SK-N-SH (cell line): ENCODE measurements at regions not wholly inside any gene's neighbourhood (a gene's known extent, or its start where the extent isn't known, plus 50 kb on each side); places are given as distances from the start of the nearest gene placed in this dataset.

ENCODE experiments used
- CTCF ChIA-PET: fragments of 300-600, 350-600 bp; formaldehyde crosslinking; extraction: SDS; loops from one replicate; lab custom pipeline; 2021; lab: Yijun Ruan, JAX
- POLR2A ChIA-PET: fragments of 350-600 bp; sonication (Branson Sonifier 250); formaldehyde crosslinking; extraction: SDS; loops from one replicate; lab custom pipeline; 2020; ENCODE audit warnings: antibody characterized with exemption, inconsistent platforms; lab: Yijun Ruan, JAX
- DNase-seq: peaks from one replicate; pipeline ENCODE4 v3.0.0; 2012
- H2AFZ ChIP-seq: fragments of 200-600 bp; sonication (generic); 2 replicates; pipeline ENCODE4 v1.8.1; 2016; ENCODE audit warnings: antibody characterized with exemption, mild to moderate bottlenecking, low read depth
- H3F3A ChIP-seq: fragments of 200-600 bp; sonication (generic); replicated peaks from 2 replicates; pipeline ENCODE3; 2016; ENCODE audit warnings: antibody characterized with exemption, mild to moderate bottlenecking; ENCODE audit not compliant: insufficient read depth
- H3K27ac ChIP-seq, 2 experiments: fragments of 200-500 bp in 1 of 2; fragments of 200-600 bp in 1 of 2; sonication (Bioruptor generic) in 1 of 2; sonication (generic), shearing (Covaris generic) in 1 of 2; 2 replicates each; pipeline versions ENCODE4 v1.5.1 to v1.6.1; 2014 to 2016; ENCODE audit warnings: low read depth in 2 of 2, inconsistent platforms in 1 of 2, low read length in 1 of 2, mild to moderate bottlenecking in 1 of 2, mixed read lengths in 1 of 2
- H3K27me3 ChIP-seq: fragments of 200-600 bp; sonication (generic), shearing (Covaris generic); 2 replicates; pipeline ENCODE4 v1.6.1; 2016; ENCODE audit warnings: mixed run types; ENCODE audit not compliant: insufficient read depth
- H3K36me3 ChIP-seq, 2 experiments: fragments of 200-500 bp in 1 of 2; fragments of 200-600 bp in 1 of 2; sonication (Bioruptor generic) in 1 of 2; sonication (generic) in 1 of 2; replicated peaks in 1 of 2; 2 replicates each; pipeline versions ENCODE3 to v1.5.1; 2014 to 2016; ENCODE audit warnings: low read length in 1 of 2, mild to moderate bottlenecking in 1 of 2; ENCODE audit not compliant: insufficient read depth in 2 of 2, control insufficient read depth in 1 of 2
- H3K4me1 ChIP-seq, 2 experiments: fragments of 200-500 bp in 1 of 2; fragments of 200-600 bp in 1 of 2; sonication (Bioruptor generic) in 1 of 2; sonication (generic), shearing (Covaris generic) in 1 of 2; 2 replicates each; pipeline versions ENCODE4 v1.5.1 to v1.6.1; 2014 to 2016; ENCODE audit warnings: low read depth in 1 of 2, low read length in 1 of 2, mixed run types in 1 of 2; ENCODE audit not compliant: insufficient read depth in 2 of 2, control insufficient read depth in 1 of 2
- H3K4me2 ChIP-seq: fragments of 200-600 bp; sonication (generic), shearing (Covaris generic); 2 replicates; pipeline ENCODE4 v1.6.1; 2017; ENCODE audit warnings: mixed run types
- H3K4me3 ChIP-seq, 2 experiments: fragments of 200-500 bp in 1 of 2; fragments of 200-600 bp in 1 of 2; sonication (Bioruptor generic) in 1 of 2; sonication (generic), shearing (Covaris generic) in 1 of 2; 2 replicates each; pipeline versions ENCODE4 v1.5.1 to v1.8.1; 2014 to 2016; ENCODE audit warnings: low read depth in 2 of 2, inconsistent platforms in 1 of 2, low read length in 1 of 2, mild to moderate bottlenecking in 1 of 2, mixed read lengths in 1 of 2, moderate library complexity in 1 of 2
- H3K79me2 ChIP-seq: fragments of 200-600 bp; sonication (generic); 2 replicates; pipeline ENCODE4 v1.8.1; 2017; ENCODE audit warnings: mild to moderate bottlenecking; ENCODE audit not compliant: insufficient read depth
- H3K9ac ChIP-seq: fragments of 200-600 bp; sonication (generic); 2 replicates; pipeline ENCODE4 v1.6.1; 2017; ENCODE audit warnings: mixed run types
- H3K9me2 ChIP-seq: fragments of 200-600 bp; sonication (generic); 2 replicates; pipeline ENCODE4 v1.6.1; 2017; ENCODE audit warnings: mixed run types
- H3K9me3 ChIP-seq: fragments of 200-600 bp; sonication (generic); 2 replicates; pipeline ENCODE4 v1.6.1; 2017; ENCODE audit warnings: mixed run types, mild to moderate bottlenecking, moderate library complexity
- H4K20me1 ChIP-seq: fragments of 200-600 bp; sonication (generic); 2 replicates; pipeline ENCODE4 v1.6.1; 2017; ENCODE audit warnings: mild to moderate bottlenecking, mixed run types; ENCODE audit not compliant: insufficient read depth
- CHD2 ChIP-seq: fragments of 150-350 bp; IDR thresholded peaks from 2 replicates; pipeline ENCODE4 v1.6.1; 2018; ENCODE audit warnings: low read length; ENCODE audit not compliant: partially characterized antibody
- EZH2phosphoT487 ChIP-seq: fragments of 200-600 bp; sonication (generic); IDR thresholded peaks from 2 replicates; pipeline ENCODE4 v1.6.1; 2017; ENCODE audit warnings: low read depth, mixed run types, mild to moderate bottlenecking, antibody characterized with exemption, moderate library complexity, borderline replicate concordance
- FOSL2 ChIP-seq: IDR thresholded peaks from 2 replicates; pipeline ENCODE4 v1.4.0; 2012; ENCODE audit warnings: low read depth, mild to moderate bottlenecking, moderate library complexity, borderline replicate concordance
- FOXM1 ChIP-seq: IDR thresholded peaks from 2 replicates; pipeline ENCODE4 v1.4.0; 2012; ENCODE audit warnings: low read depth, mild to moderate bottlenecking
- GABPA ChIP-seq: IDR thresholded peaks from 2 replicates; pipeline ENCODE4 v1.4.0; 2012; ENCODE audit warnings: low read depth, mild to moderate bottlenecking
- JUND ChIP-seq: IDR thresholded peaks from 2 replicates; pipeline ENCODE4 v1.4.0; 2012
- MEF2A ChIP-seq: IDR thresholded peaks from 2 replicates; pipeline ENCODE4 v1.4.0; 2012; ENCODE audit warnings: low read depth, borderline replicate concordance
- MXI1 ChIP-seq: IDR thresholded peaks from 2 replicates; pipeline ENCODE4 v1.6.1; 2012; ENCODE audit warnings: mild to moderate bottlenecking, low read depth, low read length, improper control_type of control experiment
- NFIC ChIP-seq: IDR thresholded peaks from 2 replicates; pipeline ENCODE4 v1.4.0; 2012; ENCODE audit warnings: borderline replicate concordance
- NRF1 ChIP-seq: IDR thresholded peaks from 2 replicates; pipeline ENCODE4 v1.6.1; 2012; ENCODE audit warnings: low read depth, mild to moderate bottlenecking, low read length
- RXRA ChIP-seq: IDR thresholded peaks from 2 replicates; pipeline ENCODE4 v1.4.0; 2012; ENCODE audit warnings: low read depth, mild to moderate bottlenecking, borderline replicate concordance
- SIN3A ChIP-seq: IDR thresholded peaks from 2 replicates; pipeline ENCODE4 v1.6.1; 2012; ENCODE audit warnings: low read depth, mild to moderate bottlenecking, low read length, moderate library complexity, borderline replicate concordance
- TAF1 ChIP-seq: IDR thresholded peaks from 2 replicates; pipeline ENCODE4 v1.6.1; 2012; ENCODE audit warnings: low read depth, mild to moderate bottlenecking, low read length, moderate library complexity, borderline replicate concordance
- TCF12 ChIP-seq: IDR thresholded peaks from 2 replicates; pipeline ENCODE4 v1.4.0; 2012
- YY1 ChIP-seq: IDR thresholded peaks from 2 replicates; pipeline ENCODE4 v1.4.0; 2012; ENCODE audit warnings: low read depth, mild to moderate bottlenecking
- WGBS: methylation state at CpG from one replicate; pipeline ENCODE4 v1.1.6; 2017; ENCODE audit warnings: low lambda C conversion rate; 5-methylcytosine and 5-hydroxymethylcytosine counted together
- TF ChIP-seq, protein P1 (sequence below): fragments of 200-600 bp; sonication (generic); IDR thresholded peaks from 2 replicates; pipeline ENCODE4 v1.6.1; 2017; ENCODE audit warnings: antibody characterized with exemption, mild to moderate bottlenecking, moderate library complexity
- TF ChIP-seq, protein P2 (sequence below): IDR thresholded peaks from 2 replicates; pipeline ENCODE4 v1.4.0; 2012; ENCODE audit warnings: low read depth
- TF ChIP-seq, protein P3 (sequence below): fragments of 150-350 bp; IDR thresholded peaks from 2 replicates; pipeline ENCODE4 v1.6.1; 2016; ENCODE audit warnings: mild to moderate bottlenecking, low read depth, low read length
- TF ChIP-seq, protein P4 (sequence below): fragments of 150-350 bp; IDR thresholded peaks from 2 replicates; pipeline ENCODE4 v1.6.1; 2017; ENCODE audit warnings: antibody characterized with exemption, low read length, low read depth, borderline replicate concordance
- TF ChIP-seq, protein P5 (sequence below): IDR thresholded peaks from 2 replicates; pipeline ENCODE4 v1.4.0; 2012; ENCODE audit warnings: low read depth, borderline replicate concordance

DNA sequence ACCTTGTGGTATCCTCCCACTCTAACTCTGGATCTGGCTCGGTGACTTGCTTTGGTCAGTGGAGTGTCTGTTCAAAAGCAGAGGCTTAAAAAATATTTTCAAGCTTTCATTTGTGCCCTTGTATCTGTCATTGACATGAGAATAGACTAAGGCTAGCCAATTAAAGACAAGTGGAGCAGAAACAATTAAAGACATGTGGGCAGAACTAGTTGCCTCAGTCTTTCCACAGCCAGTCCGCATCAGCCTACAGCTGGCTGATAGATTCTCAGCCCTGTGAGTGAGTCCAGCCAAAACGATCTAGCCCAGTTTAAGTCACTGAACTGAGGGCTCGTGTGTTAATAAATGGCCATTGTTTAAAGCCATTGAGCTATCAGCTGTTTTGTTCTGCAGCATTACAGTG lies 185.2 kb upstream of the DGKB start:
- Histone ChIP-seq H3K9me2 (no peaks in the 10 kb centered on the region), H3K9me3 (no peaks in the 10 kb centered on the region; the same call in 1 of the 2 replicates), H3K79me2 (no peaks in the 10 kb centered on the region), H3K9ac (no peak overlapping the region), H3K27me3 (no peaks in the 10 kb centered on the region), H3K4me1 (peaks cover 0 to 4% of the 10 kb centered on the region in 2 experiments; a peak in 1 of 4 replicates), H3F3A (peaks cover 18% of the 10 kb centered on the region), H2AFZ (peak overlapping the region; percentile 8; the same call in 1 of the 2 replicates), H3K4me2 (no peak overlapping the region), H4K20me1 (no peaks in the 10 kb centered on the region), H3K27ac (peak overlapping the region in 1 of 2 experiments; percentile 64; a peak in 2 of 4 replicates), H3K36me3 (no peaks in the 10 kb centered on the region), H3K4me3 (no peak overlapping the region)
- WGBS: 89% methylated on average over 4 of the region's 4 CpGs
- ChIA-PET POLR2A (no interaction called here), CTCF (interaction anchor here (0.8 kb wide), 1 partner anchor 7 kb away, joined by 3 read pairs; no protein-coding TSS in a partner anchor)
- no peak for DNase-seq
- TF ChIP-seq NRF1: no peak
- TF ChIP-seq MXI1: no peak
- TF ChIP-seq, protein P1, sequence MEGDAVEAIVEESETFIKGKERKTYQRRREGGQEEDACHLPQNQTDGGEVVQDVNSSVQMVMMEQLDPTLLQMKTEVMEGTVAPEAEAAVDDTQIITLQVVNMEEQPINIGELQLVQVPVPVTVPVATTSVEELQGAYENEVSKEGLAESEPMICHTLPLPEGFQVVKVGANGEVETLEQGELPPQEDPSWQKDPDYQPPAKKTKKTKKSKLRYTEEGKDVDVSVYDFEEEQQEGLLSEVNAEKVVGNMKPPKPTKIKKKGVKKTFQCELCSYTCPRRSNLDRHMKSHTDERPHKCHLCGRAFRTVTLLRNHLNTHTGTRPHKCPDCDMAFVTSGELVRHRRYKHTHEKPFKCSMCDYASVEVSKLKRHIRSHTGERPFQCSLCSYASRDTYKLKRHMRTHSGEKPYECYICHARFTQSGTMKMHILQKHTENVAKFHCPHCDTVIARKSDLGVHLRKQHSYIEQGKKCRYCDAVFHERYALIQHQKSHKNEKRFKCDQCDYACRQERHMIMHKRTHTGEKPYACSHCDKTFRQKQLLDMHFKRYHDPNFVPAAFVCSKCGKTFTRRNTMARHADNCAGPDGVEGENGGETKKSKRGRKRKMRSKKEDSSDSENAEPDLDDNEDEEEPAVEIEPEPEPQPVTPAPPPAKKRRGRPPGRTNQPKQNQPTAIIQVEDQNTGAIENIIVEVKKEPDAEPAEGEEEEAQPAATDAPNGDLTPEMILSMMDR: no peak
- TF ChIP-seq, protein P2, sequence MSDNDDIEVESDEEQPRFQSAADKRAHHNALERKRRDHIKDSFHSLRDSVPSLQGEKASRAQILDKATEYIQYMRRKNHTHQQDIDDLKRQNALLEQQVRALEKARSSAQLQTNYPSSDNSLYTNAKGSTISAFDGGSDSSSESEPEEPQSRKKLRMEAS: no peak
- TF ChIP-seq, protein P3, sequence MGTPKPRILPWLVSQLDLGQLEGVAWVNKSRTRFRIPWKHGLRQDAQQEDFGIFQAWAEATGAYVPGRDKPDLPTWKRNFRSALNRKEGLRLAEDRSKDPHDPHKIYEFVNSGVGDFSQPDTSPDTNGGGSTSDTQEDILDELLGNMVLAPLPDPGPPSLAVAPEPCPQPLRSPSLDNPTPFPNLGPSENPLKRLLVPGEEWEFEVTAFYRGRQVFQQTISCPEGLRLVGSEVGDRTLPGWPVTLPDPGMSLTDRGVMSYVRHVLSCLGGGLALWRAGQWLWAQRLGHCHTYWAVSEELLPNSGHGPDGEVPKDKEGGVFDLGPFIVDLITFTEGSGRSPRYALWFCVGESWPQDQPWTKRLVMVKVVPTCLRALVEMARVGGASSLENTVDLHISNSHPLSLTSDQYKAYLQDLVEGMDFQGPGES: no peak
- TF ChIP-seq FOXM1: no peak
- no peak for TF ChIP-seq GABPA
- TF ChIP-seq JUND: no peak
- TF ChIP-seq, protein P4, sequence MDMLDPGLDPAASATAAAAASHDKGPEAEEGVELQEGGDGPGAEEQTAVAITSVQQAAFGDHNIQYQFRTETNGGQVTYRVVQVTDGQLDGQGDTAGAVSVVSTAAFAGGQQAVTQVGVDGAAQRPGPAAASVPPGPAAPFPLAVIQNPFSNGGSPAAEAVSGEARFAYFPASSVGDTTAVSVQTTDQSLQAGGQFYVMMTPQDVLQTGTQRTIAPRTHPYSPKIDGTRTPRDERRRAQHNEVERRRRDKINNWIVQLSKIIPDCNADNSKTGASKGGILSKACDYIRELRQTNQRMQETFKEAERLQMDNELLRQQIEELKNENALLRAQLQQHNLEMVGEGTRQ: no peak
- no peak for TF ChIP-seq TCF12
- TF ChIP-seq RXRA: no peak

DNA sequence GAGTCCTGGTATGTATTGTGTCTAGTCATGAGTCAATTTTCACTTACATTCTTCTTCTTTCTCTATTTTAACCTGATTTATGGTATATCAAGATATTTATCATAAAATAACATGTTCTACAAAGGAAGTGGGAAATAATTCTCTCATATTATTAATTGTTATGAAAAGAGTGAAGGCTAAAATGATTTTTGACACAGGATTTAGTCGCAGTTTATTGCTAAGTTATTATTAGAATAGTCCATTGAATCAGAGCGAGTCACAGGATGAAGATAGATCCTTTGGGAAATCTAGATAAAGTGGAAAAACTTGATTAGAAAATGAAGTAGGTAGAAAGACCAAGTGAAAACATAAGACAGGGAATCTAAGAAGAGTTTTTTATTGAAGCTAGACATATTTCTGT lies 184.3 kb upstream of the DGKB start:
- H3K4me1 ChIP-seq: peaks cover 0 to 4% of the 10 kb centered on the region in 2 experiments; a peak in 1 of 4 replicates
- 36% methylated on average over 2 of the region's 2 CpGs for WGBS
- H3K79me2 ChIP-seq: no peaks in the 10 kb centered on the region
- H3K4me2 ChIP-seq: no peak overlapping the region
- no peaks in the 10 kb centered on the region for H3K36me3 ChIP-seq
- H3K9me3 ChIP-seq: no peaks in the 10 kb centered on the region; the same call in 1 of the 2 replicates
- H4K20me1 ChIP-seq: no peaks in the 10 kb centered on the region
- H3K27ac ChIP-seq: peak overlapping the region in 1 of 2 experiments; percentile 64; a peak in 3 of 4 replicates
- ChIA-PET POLR2A (no interaction called here), CTCF (interaction anchor here (0.8 kb wide), 1 partner anchor 8 kb away, joined by 3 read pairs; no protein-coding TSS in a partner anchor)
- no peak overlapping the region for H3K4me3 ChIP-seq
- no peak overlapping the region for H3K9ac ChIP-seq
- DNase-seq: no peak
- H3K9me2 ChIP-seq: no peaks in the 10 kb centered on the region
- peaks cover 18% of the 10 kb centered on the region for H3F3A ChIP-seq
- H3K27me3 ChIP-seq: no peaks in the 10 kb centered on the region
- H2AFZ ChIP-seq: peak overlapping the region; percentile 8; the same call in 1 of the 2 replicates
- TF ChIP-seq MEF2A: peak; percentile 79; the same call in 1 of the 2 replicates
- TF ChIP-seq YY1: no peak
- TF ChIP-seq, protein P3: no peak
- no peak for TF ChIP-seq NFIC
- no peak for TF ChIP-seq CHD2
- no peak for TF ChIP-seq SIN3A
- TF ChIP-seq, protein P1: no peak
- TF ChIP-seq FOSL2: peak; percentile 33; the same call in 1 of the 2 replicates
- no peak for TF ChIP-seq TAF1
- TF ChIP-seq EZH2phosphoT487: no peak
- no peak; the same call in 1 of the 2 replicates for TF ChIP-seq TCF12
- TF ChIP-seq, protein P5, sequence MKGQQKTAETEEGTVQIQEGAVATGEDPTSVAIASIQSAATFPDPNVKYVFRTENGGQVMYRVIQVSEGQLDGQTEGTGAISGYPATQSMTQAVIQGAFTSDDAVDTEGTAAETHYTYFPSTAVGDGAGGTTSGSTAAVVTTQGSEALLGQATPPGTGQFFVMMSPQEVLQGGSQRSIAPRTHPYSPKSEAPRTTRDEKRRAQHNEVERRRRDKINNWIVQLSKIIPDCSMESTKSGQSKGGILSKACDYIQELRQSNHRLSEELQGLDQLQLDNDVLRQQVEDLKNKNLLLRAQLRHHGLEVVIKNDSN: no peak
